GM18867 (cell line): ENCODE measurements at regions not wholly inside any gene's neighbourhood (a gene's known extent, or its start where the extent isn't known, plus 50 kb on each side); places are given as distances from the start of the nearest gene placed in this dataset.
"Not testable (repeated sequence)": the region's sequence is repeated elsewhere in the genome, so short reads cannot be mapped to it uniquely, and the experiment has no call there.

ENCODE experiments used
- ATAC-seq: cut with Tn5 transposase; IDR thresholded peaks from one replicate; pipeline ENCODE4 v1.9.1; 2021; ENCODE audit warnings: mild to moderate bottlenecking, moderate library complexity; ENCODE audit not compliant: unreplicated experiment

- ATAC-seq, result not testable (repeated sequence)
Measured at GRCh38 chr3:73820896-73821295, 196.2 kb upstream of the PDZRN3 start.

GRCh38 chr3:73820431-73820830 lies 195.7 kb upstream of the PDZRN3 start:
- no peak for ATAC-seq

GRCh38 chr3:73815966-73816365 lies 191.2 kb upstream of the PDZRN3 start:
- no peak for ATAC-seq

- ATAC-seq, result no peak
Measured at GRCh38 chr3:73813692-73814292, 189.1 kb upstream of the PDZRN3 start.

- ATAC-seq, result no peak
Measured at GRCh38 chr3:73813291-73813690, 188.6 kb upstream of the PDZRN3 start.

- ATAC-seq, result no peak
Measured at GRCh38 chr3:73812054-73812453, 187.3 kb upstream of the PDZRN3 start.

GRCh38 chr3:73808862-73809509 lies 184.2 kb upstream of the PDZRN3 start:
- no peak for ATAC-seq

GRCh38 chr3:73805435-73805834 lies 180.7 kb upstream of the PDZRN3 start:
- ATAC-seq, result no peak

- no peak for ATAC-seq
Measured at GRCh38 chr3:73804204-73804603, 179.5 kb upstream of the PDZRN3 start.

GRCh38 chr3:73801444-73801843 lies 176.7 kb upstream of the PDZRN3 start:
- no peak for ATAC-seq

GRCh38 chr3:73797311-73797710 lies 172.6 kb upstream of the PDZRN3 start:
- ATAC-seq, result no peak

- ATAC-seq, result no peak
Measured at GRCh38 chr3:73796382-73796781, 171.6 kb upstream of the PDZRN3 start.

GRCh38 chr3:73791356-73791755 lies 166.6 kb upstream of the PDZRN3 start:
- no peak for ATAC-seq

- ATAC-seq, result no peak
Measured at GRCh38 chr3:73789825-73790444, 165.2 kb upstream of the PDZRN3 start.

GRCh38 chr3:73787620-73788019 lies 162.9 kb upstream of the PDZRN3 start:
- no peak for ATAC-seq

GRCh38 chr3:73786998-73787397 lies 162.3 kb upstream of the PDZRN3 start:
- no peak for ATAC-seq

- no peak for ATAC-seq
Measured at GRCh38 chr3:73786321-73786807, 161.6 kb upstream of the PDZRN3 start.

- ATAC-seq, result no peak
Measured at GRCh38 chr3:73784686-73785392, 160.1 kb upstream of the PDZRN3 start.

- no peak for ATAC-seq
Measured at GRCh38 chr3:73783811-73784210, 159.1 kb upstream of the PDZRN3 start.

GRCh38 chr3:73781541-73781940 lies 156.8 kb upstream of the PDZRN3 start:
- no peak for ATAC-seq

GRCh38 chr3:73774645-73775044 lies 149.9 kb upstream of the PDZRN3 start:
- ATAC-seq, result no peak

GRCh38 chr3:73773233-73773632 lies 148.5 kb upstream of the PDZRN3 start:
- ATAC-seq, result no peak
